Epithelial cell of esophagus (primary cell): ENCODE measurements at regions not wholly inside any gene's neighbourhood (a gene's known extent, or its start where the extent isn't known, plus 50 kb on each side); places are given as distances from the start of the nearest gene placed in this dataset.

Experiments
- DNase-seq: peaks from one replicate; pipeline ENCODE4 v3.0.0; 2010; ENCODE audit warnings: low read depth
- H3K4me3 ChIP-seq: 2 replicates; pipeline ENCODE4 v1.5.1; 2011; ENCODE audit warnings: mild to moderate bottlenecking, low read length, control low read depth
- CTCF ChIP-seq: IDR thresholded peaks from 2 replicates; pipeline ENCODE4 v1.5.1; 2011; ENCODE audit warnings: low read depth, mild to moderate bottlenecking, low read length, control low read depth, inconsistent platforms; ENCODE audit not compliant: insufficient read depth; ENCODE audit errors: missing control alignments

GRCh38 chr9:25975667-25976066, 297.4 kb upstream of the TUSC1 start:
- TF ChIP-seq CTCF, result no peak
- DNase-seq, result no peak
- H3K4me3 ChIP-seq, result no peak overlapping the region

DNA sequence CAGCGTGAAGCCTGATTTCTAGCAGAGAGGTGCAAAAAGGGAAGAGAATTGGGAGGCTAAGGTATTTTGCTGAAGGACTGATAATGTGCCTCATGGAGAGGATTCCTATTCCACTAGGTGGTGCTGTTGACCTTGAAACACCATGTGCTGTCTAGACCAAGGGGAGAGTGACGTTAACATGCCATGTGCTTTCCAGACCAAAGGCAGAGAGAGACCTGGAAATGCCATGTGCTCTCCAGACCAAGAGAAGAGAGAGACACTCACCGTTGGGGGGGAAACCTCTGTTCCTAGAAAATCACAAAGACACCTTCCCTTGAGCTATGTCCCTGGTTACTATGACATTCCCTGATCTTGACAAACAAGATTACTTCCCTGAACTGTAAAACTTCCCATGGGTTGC, 286.0 kb upstream of the TUSC1 start:
- peak; percentile 44 for TF ChIP-seq CTCF
- H3K4me3 ChIP-seq, result no peak overlapping the region
- peak; percentile 72 for DNase-seq

GRCh38 chr9:25960178-25960577, 281.9 kb upstream of the TUSC1 start:
- no peak for DNase-seq
- no peak for TF ChIP-seq CTCF
- H3K4me3 ChIP-seq, result no peak overlapping the region

- TF ChIP-seq CTCF, result no peak
- H3K4me3 ChIP-seq, result no peak overlapping the region
- no peak for DNase-seq
Measured at GRCh38 chr9:25954209-25954608, 276.0 kb upstream of the TUSC1 start.

GRCh38 chr9:25948182-25948581, 269.9 kb upstream of the TUSC1 start:
- no peak for TF ChIP-seq CTCF
- no peak overlapping the region for H3K4me3 ChIP-seq
- DNase-seq, result no peak

DNA sequence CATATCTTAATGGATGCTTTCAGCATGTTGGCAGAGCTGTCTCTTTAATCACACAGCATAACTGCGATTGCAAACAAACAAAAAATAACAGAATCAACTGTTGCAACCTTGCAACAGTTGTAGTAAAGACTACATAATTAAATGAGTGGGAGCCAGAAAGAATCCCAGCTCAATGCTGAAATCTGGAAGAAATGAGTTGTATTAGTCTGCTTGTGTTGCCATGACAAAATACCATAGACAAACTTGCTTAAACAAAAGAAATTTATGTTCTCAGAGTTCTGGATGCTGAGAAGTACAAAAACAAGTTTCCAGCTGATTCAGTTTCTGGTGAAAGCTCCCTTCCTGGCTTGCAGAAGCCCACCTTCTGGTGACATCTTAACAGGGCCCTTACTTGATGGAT, 260.9 kb upstream of the TUSC1 start:
- DNase-seq, result no peak
- no peak for TF ChIP-seq CTCF
- no peak overlapping the region for H3K4me3 ChIP-seq

DNA sequence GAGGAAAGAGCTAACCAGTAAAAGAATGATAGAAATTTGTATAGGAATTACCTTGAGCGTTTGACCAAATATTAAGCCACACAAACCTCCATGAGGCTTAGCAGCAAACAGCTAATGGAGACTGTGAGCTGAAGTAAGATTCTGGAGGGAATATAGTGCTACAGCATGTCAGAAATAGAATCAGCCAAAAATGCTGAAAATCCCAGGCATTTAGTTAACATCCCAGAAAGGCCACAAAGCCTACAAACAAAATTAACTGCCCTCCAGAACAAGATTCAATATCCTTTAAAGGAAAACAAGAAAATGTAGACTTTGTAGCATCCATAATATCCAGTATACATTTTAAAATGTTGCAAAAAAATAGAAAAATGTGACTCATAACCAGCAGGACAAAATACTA, 257.8 kb upstream of the TUSC1 start:
- TF ChIP-seq CTCF, result no peak
- DNase-seq, result no peak
- H3K4me3 ChIP-seq, result no peak overlapping the region
